Hematopoietic multipotent progenitor cell treated with erythropoietin and hydrocortisone succinate and interleukin-3 and kit ligand, for 6 days (in vitro differentiated cells): ENCODE measurements at regions not wholly inside any gene's neighbourhood (a gene's known extent, or its start where the extent isn't known, plus 50 kb on each side); places are given as distances from the start of the nearest gene placed in this dataset.
A peak's percentile ranks its signal among the peaks of the same experiment; 100 is the strongest.

ENCODE experiments used
- DNase-seq: peaks from one replicate; pipeline ENCODE4 v3.0.0-alpha.2; 2015

DNA sequence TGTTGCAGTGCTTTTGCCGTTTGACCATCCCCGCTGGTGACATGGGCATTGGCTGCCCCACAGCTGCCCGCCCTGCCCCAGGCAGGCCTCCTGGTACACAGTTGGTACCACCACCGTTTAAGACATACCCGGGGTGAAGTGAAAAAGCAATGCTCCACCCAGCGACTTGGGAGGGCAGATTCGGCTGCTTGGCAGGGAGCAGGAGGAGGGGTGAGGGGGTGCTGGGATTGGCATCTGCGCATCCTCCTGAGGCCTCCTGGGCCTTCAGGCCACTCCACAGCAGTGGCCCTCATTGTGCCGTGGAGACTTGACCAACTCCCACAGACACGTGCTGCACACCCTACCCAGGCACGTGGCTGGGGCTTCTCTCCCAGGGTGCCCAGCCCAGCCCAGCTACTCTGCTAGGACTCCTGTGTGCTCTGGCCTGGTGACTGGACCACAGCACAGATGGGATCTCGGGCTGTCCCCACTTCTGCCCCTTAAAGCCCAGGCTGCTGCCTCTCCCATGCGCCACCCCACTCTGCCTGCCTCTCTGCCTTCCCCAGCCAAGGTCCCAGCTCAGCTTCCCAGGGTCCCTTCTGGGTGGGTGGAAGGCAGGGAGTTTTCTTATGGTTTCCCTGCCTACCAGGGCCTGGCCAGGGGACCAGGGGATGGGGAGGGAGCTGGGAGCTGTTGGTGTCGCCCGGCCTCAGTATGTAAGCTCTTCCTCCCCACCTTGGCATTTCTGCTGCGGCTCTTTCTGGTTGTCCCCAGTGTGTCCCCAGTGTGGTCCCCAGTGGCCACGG is 157.0 kb upstream of the HS6ST1 start:
- no peak for DNase-seq

- DNase-seq: no peak
These were observed 158.6 kb upstream of the HS6ST1 start for GRCh38 chr2:128477026-128477820.

DNA sequence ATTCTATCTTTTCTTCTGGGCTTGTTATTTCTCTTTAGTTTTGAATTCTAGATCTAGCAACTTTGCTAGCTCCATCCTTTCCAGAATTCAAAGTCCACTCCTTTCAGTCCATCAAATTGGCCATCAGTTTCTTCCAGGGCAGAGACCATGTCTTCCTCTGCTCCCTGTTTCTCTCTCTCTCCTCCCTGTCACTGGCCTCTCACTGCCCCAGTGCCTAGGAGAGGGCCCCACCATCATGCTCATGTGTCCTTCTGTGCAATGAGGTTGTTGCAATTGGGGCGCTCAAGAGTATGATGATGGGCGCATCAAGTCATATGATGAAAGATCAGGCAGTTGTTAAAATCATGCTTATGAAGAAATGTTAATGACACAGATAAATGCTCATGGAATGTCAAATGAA is 159.2 kb upstream of the HS6ST1 start:
- DNase-seq: no peak

DNA sequence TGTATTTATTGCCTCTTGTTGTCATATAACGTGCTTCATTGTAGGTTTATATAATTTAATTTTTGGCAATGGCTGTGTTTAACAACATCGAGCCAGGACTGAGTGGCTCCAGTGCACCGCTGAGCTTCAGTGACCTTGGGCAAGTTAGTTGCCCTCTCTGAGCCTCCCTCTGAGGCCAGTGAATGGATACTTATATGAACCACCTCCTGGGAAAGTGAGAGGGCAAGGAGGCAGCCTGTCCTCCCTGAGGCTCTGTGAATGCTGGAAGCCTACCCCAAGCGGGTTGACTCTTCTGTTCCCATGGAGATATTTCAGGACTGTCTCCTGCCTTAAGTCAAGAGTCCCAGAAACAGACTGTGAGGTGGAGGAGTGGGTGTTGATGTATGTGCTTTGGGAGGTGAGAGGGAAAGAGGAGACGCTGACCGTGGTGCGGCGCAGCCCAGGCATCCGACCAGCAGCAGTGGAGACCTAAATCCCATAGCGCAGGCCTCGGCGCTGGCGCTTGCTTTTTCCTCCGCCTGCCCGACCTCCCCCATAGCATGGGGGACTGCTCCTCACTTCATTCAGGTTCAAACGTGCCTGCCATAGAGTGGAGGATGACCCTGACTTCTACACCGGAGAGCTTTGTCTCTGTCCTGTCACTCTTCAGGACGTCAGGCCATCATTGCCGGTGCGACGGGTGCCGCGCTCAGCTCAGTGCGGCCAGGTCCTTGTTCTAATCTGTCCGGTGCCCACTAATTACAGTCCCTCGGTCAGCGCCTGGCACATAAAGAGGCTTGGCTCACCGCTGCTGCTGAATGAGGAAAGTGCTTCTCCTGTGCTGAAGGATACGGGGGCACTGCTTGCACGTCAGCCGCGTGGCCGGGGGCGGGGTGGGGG is 167.3 kb upstream of the HS6ST1 start:
- DNase-seq: no peak

DNA sequence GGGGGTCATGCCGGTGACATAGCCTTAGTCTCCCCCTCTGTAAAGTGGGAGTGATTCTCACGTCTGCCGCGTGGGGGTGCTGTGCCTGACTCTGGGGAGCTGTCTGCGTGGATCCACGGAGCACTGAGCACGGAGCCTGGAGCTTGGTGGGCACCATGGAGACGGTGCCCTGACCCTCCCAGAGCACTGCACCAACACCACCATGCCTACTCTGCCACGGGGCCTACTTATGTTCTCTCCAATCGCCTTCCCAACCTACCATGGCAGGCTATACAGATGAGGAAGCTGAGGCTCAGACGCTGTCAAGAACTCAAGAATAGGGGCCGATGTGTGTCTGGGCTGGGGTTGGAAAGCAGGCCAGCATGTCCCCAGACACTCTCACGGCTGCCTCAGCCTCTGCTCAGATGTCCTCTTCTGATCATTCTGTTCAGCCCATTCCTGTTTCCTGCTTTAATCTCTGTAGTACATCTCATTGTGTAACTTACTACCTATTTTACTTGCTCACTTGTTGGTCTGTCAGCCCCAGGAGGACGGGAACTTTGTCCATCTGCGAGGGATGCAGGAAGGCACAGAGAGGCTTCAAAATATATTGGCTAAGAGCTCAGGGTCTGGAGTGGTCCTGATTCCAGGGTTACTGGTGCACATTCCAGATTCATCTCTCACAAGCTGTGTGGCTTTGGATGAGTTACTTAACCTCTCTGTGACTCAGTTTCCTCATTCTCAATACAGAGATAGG is 168.1 kb upstream of the HS6ST1 start:
- no peak for DNase-seq

DNA sequence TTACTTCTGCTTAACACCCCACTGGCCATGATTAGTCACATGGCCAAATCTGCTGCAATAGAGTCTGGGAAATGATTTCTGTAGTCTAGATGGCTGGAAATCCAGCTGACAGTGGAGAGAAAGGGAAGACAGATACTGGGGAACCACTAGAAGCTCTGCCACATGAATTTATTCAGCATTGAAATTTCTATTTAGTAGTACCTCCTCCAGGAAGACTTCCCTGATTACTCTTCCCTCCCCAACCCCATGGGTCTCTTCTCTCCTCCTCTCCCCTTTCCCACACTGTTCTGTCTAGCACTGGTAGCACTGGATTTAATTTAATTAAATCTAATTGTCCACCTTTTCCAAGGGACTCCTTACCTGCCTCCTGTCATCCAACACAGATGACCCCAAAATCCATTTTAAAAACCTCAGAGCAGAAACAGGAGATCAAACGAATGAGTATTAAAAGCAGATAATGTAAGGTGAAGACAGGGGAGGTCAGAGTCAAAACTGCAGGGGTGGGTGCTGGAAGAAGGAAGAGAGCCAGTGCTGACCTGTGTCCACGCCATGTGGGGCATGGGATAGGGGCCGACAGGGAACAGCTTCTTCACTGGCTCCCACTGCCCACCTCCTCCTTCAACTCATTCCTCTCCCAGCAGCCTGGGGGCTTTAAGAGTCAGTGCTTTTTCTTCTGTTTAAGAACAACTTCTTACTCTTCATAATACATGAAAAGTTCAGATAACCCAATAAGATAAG is 169.2 kb upstream of the HS6ST1 start:
- no peak for DNase-seq

- DNase-seq: no peak
These were observed 169.8 kb upstream of the HS6ST1 start for GRCh38 chr2:128488434-128488833.

GRCh38 chr2:128489526-128490273 is 171.0 kb upstream of the HS6ST1 start:
- DNase-seq: peak; percentile 63

DNA sequence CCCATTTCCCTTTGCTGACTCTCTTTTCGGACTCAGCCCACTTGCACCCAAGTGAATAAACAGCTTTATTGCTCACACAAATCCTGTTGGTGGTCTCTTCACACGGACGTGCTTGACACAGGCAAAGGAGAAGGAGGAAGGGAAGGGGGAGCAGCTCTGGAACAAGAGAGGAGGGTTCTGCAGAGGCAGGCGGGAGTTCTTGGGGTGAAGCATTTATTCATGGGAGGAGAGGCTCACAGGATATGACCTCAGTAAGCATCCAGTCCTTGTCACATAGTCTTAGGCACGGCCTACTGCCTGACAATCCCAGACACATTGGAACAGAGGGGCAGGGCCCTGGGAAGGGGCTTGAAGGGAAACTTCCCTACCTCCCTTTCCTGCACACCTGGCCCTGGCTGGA is 171.7 kb upstream of the HS6ST1 start:
- DNase-seq: no peak

GRCh38 chr2:128490881-128491691 is 172.4 kb upstream of the HS6ST1 start:
- DNase-seq: no peak

DNA sequence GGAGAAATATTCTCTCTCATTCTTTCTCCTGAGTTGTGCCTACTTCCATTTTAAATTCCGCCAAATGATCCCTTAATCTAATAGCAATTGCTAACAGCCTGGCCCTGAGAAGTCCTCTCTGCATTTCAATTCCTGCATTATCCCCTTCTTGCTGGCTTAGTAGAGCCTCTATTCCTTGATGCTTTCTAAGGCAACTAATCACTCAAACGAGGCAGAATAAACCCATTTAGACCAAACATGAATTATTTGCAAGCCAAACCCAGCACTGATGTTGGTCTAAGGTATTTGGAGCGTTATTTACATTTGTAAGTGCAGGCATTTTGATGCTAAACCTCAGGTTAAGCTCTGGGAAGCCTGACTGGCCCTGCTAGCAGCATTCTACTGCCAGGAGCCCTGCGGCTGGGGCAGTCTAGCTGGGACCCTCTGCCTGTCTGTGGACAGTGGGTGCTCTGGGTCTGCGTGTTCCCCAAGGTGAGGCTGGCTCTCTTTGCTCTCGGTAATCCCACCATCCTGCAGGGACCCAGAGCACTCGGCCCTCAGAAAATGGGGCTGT is 173.1 kb upstream of the HS6ST1 start:
- DNase-seq: no peak

DNA sequence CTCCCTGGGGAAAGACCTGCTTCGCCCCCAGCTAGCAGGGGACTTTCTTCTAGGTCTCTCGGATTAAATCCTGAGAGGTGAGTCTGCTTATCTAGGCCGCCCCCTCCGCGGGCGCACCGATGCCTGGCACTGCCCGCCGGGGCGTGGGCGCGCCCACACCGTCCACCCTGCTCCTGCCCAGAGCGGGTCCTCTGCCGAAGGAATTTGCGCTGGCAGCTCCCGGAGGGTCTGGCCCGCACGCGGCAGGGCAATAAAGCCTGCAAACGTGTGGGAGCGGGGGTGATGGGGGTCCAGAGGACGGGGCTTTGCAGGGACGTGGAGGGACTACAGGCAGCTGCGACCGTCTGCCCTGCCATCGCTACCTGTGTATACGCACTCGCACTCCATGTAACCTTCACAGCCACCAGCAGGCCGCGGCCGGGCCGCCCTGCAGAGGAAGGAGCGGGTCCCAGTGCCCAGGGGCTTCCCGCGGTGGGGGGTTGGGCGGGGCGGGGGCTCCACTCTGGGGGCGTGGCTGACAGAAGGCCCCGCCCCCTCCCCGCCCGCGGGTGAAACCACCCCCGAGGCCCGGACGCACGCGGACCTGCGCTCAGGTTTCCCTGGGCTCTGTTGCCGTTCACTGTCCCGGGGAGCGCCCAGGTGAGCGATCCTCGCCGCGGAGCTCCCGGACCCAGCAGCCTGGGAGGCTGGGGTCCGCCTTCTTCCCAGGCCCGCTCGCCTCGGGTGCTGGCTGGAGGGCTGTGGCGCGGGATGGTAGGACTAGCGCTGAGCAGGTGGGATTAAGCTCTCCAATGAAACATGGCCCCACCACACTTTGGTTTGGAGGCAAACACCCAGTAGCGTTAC is 174.5 kb upstream of the HS6ST1 start:
- no peak for DNase-seq

GRCh38 chr2:128493880-128494279 is 175.2 kb upstream of the HS6ST1 start:
- DNase-seq: no peak

DNA sequence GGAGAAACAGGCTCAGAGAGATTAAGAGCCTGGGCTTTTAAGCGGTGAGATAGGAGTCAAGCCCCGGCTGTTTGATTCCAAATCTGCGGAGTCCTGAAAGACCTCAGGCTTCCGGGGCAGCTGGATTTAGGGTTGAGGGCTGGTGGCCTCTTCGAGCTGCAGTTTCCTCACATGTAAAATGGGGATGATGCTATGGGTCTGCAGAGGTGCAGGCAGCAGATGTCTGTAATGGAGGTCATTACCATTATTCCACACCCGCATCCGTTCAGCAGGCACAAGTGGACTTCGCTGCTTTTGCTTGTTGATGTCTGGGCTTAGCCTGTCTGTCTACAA is 175.6 kb upstream of the HS6ST1 start:
- DNase-seq: no peak

DNA sequence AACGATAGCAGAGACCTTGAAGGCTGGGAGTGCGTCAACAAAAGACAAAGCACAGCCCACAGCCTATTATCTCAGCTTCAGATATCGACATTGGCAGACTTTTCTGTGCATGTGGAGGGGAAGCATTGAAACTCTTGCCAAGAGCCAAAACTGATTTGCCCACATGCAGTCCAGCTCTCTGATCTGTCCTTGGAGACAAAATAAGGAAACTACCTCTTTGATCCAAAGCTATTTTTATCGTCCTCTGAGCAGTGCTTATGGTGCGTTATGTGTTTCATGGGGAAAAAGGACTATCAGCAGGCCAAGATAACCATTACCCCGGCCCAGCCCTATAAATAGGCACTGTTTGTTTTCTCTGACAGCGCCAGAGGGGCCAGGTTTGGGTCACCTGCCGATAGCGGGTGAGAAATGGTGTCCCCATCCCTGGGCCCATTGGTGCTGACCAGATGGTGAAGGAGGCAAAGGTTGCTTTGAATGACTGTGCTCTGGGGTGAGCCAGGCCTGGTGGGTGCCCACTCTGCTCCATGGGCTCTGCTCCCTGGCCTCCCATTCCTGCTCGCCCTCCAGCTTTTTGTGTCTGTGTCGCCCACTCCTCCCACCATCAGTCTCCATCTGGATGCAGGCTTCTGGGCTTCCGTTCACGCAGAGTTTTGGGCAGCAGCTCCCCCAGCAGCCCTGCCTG is 176.1 kb upstream of the HS6ST1 start:
- peak; percentile 93 for DNase-seq

GRCh38 chr2:128495996-128496547 is 177.4 kb upstream of the HS6ST1 start:
- DNase-seq: no peak

- no peak for DNase-seq
These were observed 178.0 kb upstream of the HS6ST1 start for GRCh38 chr2:128496700-128497099.

- no peak for DNase-seq
These were observed 178.8 kb upstream of the HS6ST1 start for GRCh38 chr2:128497461-128497860.
